ENCODE measurements at regions not wholly inside any gene's neighbourhood (a gene's known extent, or its start where the extent isn't known, plus 50 kb on each side); places are given as distances from the start of the nearest gene placed in this dataset.

GRCh38 chr13:29903543-29903942 is 53.1 kb upstream of the UBL3 start:
- Histone ChIP-seq H3K9me3 (ENCODE audit: severe bottlenecking) (no peaks in the 10 kb centered on the region), H3K27me3 (ENCODE audit: insufficient read depth, poor library complexity, severe bottlenecking) (no peaks in the 10 kb centered on the region), H3K4me3 (ENCODE audit: severe bottlenecking) (no peak overlapping the region), H3K36me3 (ENCODE audit: low read depth) (no peaks in the 10 kb centered on the region), H3K4me1 (ENCODE audit: insufficient read depth, poor library complexity, severe bottlenecking) (peaks cover 31% of the 10 kb centered on the region), H3K27ac (ENCODE audit: poor library complexity, severe bottlenecking) (no peak overlapping the region)
- DNase-seq (ENCODE audit: low spot score) (no peak), ATAC-seq (ENCODE audit: low read depth) (no peak)
- no peak for TF ChIP-seq CTCF (IDR thresholded peaks at IDR 0.05; ENCODE audit: poor library complexity, severe bottlenecking)

DNA sequence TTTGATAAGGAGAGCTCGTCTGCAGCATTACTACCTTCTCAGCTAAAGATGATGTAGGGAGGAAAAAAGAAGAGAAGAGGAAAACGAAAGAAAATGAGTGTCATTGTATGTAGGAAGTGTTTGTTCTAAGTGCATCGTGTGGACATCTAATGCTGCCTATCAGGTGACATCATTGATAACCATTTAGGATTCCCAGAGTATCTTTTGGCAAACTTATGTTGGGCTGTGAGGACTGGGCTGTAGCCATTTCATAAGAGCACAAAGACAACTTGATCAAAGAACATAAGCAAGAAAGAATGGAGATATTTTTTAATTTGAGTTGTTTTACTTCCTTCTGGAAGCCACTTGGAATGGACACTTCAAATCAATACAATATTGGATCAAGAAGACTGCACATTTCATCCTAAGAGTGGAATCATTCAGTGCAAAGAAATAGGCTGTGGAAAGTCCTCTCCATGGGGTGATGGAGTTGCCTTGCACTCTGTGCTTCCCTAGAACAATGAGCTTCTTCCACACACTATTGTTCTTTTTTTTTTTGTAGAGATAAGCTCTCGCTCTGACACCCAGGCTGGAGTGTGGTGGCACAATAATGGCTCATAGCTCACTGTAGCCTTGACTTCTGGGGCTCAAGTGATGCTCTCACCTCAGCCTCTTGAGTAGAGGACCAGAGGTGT is 52.4 kb upstream of the UBL3 start:
- H3K27ac ChIP-seq (ENCODE audit: poor library complexity, severe bottlenecking), result peak overlapping the region; percentile 52
- no peak for ATAC-seq (ENCODE audit: low read depth)
- no peak overlapping the region for H3K4me3 ChIP-seq (ENCODE audit: severe bottlenecking)
- H3K36me3 ChIP-seq (ENCODE audit: low read depth), result no peaks in the 10 kb centered on the region
- H3K27me3 ChIP-seq (ENCODE audit: insufficient read depth, poor library complexity, severe bottlenecking), result no peaks in the 10 kb centered on the region
- no peaks in the 10 kb centered on the region for H3K9me3 ChIP-seq (ENCODE audit: severe bottlenecking)
- peaks cover 23% of the 10 kb centered on the region for H3K4me1 ChIP-seq (ENCODE audit: insufficient read depth, poor library complexity, severe bottlenecking)
- no peak for TF ChIP-seq CTCF (IDR thresholded peaks at IDR 0.05; ENCODE audit: poor library complexity, severe bottlenecking)
- no peak for DNase-seq (ENCODE audit: low spot score)

GRCh38 chr13:29901710-29902631 is 51.6 kb upstream of the UBL3 start:
- Histone ChIP-seq H3K27me3 (ENCODE audit: insufficient read depth, poor library complexity, severe bottlenecking) (no peaks in the 10 kb centered on the region), H3K27ac (ENCODE audit: poor library complexity, severe bottlenecking) (peak overlapping the region; percentile 52), H3K9me3 (ENCODE audit: severe bottlenecking) (no peaks in the 10 kb centered on the region), H3K4me3 (ENCODE audit: severe bottlenecking) (no peak overlapping the region), H3K4me1 (ENCODE audit: insufficient read depth, poor library complexity, severe bottlenecking) (peaks cover 23% of the 10 kb centered on the region), H3K36me3 (ENCODE audit: low read depth) (no peaks in the 10 kb centered on the region)
- ATAC-seq (ENCODE audit: low read depth) (peak; percentile 87), DNase-seq (ENCODE audit: low spot score) (peak; percentile 82)
- TF ChIP-seq CTCF (IDR thresholded peaks at IDR 0.05; ENCODE audit: poor library complexity, severe bottlenecking), result no peak

Data from RWPE2 (cell line).